Spinal cord (tissue), 9 donors: ENCODE measurements at regions not wholly inside any gene's neighbourhood (a gene's known extent, or its start where the extent isn't known, plus 50 kb on each side); places are given as distances from the start of the nearest gene placed in this dataset.

ENCODE experiments used
- DNase-seq, 6 donors: peaks; one replicate each; pipeline versions ENCODE4 v3.0.0 to v3.0.0-alpha.2; 2013 to 2015; ENCODE audit warnings: low spot score in 6 of 6, low read depth in 4 of 6
- H3K27ac ChIP-seq: one replicate; pipeline ENCODE4 v1.5.1; 2013; ENCODE audit warnings: low read depth, low read length, control low read depth
- H3K27me3 ChIP-seq: one replicate; pipeline ENCODE4 v1.6.1; 2013; ENCODE audit warnings: low read length; ENCODE audit not compliant: control insufficient read depth, insufficient read depth
- H3K36me3 ChIP-seq: one replicate; pipeline ENCODE4 v1.6.1; 2013; ENCODE audit warnings: low read length; ENCODE audit not compliant: control insufficient read depth, insufficient read depth
- H3K4me1 ChIP-seq: one replicate; pipeline ENCODE4 v1.6.1; 2013; ENCODE audit warnings: low read length; ENCODE audit not compliant: control insufficient read depth, insufficient read depth
- H3K4me3 ChIP-seq: one replicate; pipeline ENCODE4 v1.5.1; 2013; ENCODE audit warnings: low read depth, low read length, control low read depth
- H3K9me3 ChIP-seq: one replicate; pipeline ENCODE4 v1.6.1; 2013; ENCODE audit warnings: low read length; ENCODE audit not compliant: control insufficient read depth, insufficient read depth
- WGBS: methylation state at CpG from one replicate; pipeline ENCODE4 v1.1.5; 2013; ENCODE audit warnings: missing lambda C conversion rate; ENCODE audit not compliant: insufficient coverage; 5-methylcytosine and 5-hydroxymethylcytosine counted together
- donor health status: healthy.

GRCh38 chr6:21899708-21900107 lies 306.2 kb downstream of the SOX4 start:
- no peak overlapping the region for H3K27ac ChIP-seq
- H3K4me3 ChIP-seq: no peak overlapping the region
- DNase-seq: no peak
- H3K27me3 ChIP-seq: no peaks in the 10 kb centered on the region
- no peaks in the 10 kb centered on the region for H3K36me3 ChIP-seq
- WGBS: 83% methylated on average over 3 of the region's 6 CpGs
- H3K4me1 ChIP-seq: no peaks in the 10 kb centered on the region
- no peaks in the 10 kb centered on the region for H3K9me3 ChIP-seq

DNA sequence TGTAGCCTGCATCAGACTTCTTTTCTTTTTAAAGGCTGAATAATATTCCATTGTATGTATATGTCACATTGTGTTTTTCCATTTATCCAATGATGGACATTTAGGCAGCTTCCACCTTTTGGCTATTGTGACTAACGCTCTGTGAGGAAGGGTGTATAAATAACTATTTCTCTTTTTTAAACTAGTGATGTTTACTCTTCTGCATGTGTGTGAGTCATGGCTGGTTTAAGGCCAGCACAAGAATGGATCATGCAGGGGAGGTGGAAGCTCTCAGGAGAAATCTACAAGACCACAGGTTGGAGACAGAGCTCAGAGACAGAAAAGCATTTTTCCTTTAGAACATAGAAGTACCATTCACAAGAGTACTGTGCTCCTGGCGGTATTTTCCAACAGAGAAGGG lies 307.2 kb downstream of the SOX4 start:
- no CpG with 5 or more reads among the region's 2 CpGs for WGBS
- no peak for DNase-seq
- H3K9me3 ChIP-seq: no peaks in the 10 kb centered on the region
- no peaks in the 10 kb centered on the region for H3K4me1 ChIP-seq
- H3K36me3 ChIP-seq: no peaks in the 10 kb centered on the region
- H3K4me3 ChIP-seq: no peak overlapping the region
- H3K27ac ChIP-seq: no peak overlapping the region
- no peaks in the 10 kb centered on the region for H3K27me3 ChIP-seq

- Histone ChIP-seq H3K27me3 (no peaks in the 10 kb centered on the region), H3K36me3 (no peaks in the 10 kb centered on the region), H3K9me3 (no peaks in the 10 kb centered on the region), H3K4me3 (no peak overlapping the region), H3K4me1 (no peaks in the 10 kb centered on the region), H3K27ac (no peak overlapping the region)
- 56% methylated on average over 5 of the region's 7 CpGs for WGBS
- no peak for DNase-seq
Measured at GRCh38 chr6:21902628-21903169, 309.1 kb downstream of the SOX4 start.

DNA sequence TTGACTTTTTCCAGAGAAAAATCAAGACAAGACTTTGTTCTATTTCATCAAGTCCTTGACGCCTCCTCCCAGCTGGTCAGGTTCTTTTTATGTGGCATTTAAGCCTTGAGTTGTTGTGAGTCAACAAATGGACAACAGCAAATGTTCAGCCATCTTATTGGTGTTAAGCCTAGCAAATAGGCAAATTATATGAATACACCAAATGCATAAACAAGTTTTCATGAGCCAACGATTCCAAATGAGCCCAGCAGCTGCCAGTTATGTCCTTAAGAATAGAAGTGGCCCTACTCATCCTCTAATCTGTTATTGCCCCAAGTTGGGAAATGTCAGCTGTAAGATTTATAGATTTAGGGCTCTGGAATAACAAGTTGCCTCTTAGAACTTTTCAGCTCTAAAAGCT lies 312.0 kb downstream of the SOX4 start:
- H3K9me3 ChIP-seq: no peaks in the 10 kb centered on the region
- no peak for DNase-seq
- no peaks in the 10 kb centered on the region for H3K27me3 ChIP-seq
- no peaks in the 10 kb centered on the region for H3K4me1 ChIP-seq
- no peak overlapping the region for H3K4me3 ChIP-seq
- WGBS: no CpG with 5 or more reads among the region's 2 CpGs
- no peak overlapping the region for H3K27ac ChIP-seq
- no peaks in the 10 kb centered on the region for H3K36me3 ChIP-seq

DNA sequence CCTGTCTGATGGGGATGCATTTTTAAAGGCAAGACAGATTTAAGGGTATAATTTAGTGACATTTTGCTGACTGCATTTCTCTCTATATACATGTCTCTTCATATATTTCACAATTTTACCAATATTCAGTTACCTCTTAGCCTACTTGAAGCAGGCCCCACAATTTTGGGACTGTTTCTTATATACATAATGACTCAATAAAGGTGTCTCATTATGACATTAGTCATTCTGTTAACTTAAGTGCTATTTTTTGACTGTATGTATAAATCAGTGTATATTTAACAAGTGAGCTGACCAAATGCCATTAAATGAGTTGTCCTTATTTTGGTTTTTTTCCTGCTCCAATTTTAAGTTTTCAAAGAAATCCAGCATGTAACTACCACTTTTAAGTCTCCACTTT lies 313.3 kb downstream of the SOX4 start:
- no peaks in the 10 kb centered on the region for H3K4me1 ChIP-seq
- H3K27me3 ChIP-seq: no peaks in the 10 kb centered on the region
- H3K27ac ChIP-seq: no peak overlapping the region
- no peaks in the 10 kb centered on the region for H3K36me3 ChIP-seq
- H3K4me3 ChIP-seq: no peak overlapping the region
- DNase-seq: no peak
- no peaks in the 10 kb centered on the region for H3K9me3 ChIP-seq

DNA sequence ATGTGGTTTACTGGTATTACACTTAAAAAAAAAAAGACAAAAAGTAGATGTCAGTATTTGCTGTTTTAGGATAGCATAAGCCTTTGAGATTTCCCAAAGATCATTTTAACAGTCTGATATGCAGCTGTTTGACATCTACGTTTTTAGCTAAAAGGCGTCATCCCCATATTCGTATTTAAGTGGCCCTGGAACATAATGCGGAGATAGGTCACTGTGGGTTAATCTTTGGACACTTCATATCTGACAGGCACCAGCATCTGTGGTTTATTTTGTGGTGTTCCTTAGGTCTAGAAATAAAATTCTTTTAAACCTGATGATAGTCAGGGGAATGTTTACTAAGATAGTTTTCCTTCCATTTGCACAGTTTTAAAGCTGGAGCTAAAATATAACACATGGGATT lies 313.7 kb downstream of the SOX4 start:
- Histone ChIP-seq H3K9me3 (no peaks in the 10 kb centered on the region), H3K27me3 (no peaks in the 10 kb centered on the region), H3K4me3 (no peak overlapping the region), H3K36me3 (no peaks in the 10 kb centered on the region), H3K27ac (no peak overlapping the region), H3K4me1 (no peaks in the 10 kb centered on the region)
- 80% methylated on average over 1 of the region's 4 CpGs for WGBS
- DNase-seq: no peak

DNA sequence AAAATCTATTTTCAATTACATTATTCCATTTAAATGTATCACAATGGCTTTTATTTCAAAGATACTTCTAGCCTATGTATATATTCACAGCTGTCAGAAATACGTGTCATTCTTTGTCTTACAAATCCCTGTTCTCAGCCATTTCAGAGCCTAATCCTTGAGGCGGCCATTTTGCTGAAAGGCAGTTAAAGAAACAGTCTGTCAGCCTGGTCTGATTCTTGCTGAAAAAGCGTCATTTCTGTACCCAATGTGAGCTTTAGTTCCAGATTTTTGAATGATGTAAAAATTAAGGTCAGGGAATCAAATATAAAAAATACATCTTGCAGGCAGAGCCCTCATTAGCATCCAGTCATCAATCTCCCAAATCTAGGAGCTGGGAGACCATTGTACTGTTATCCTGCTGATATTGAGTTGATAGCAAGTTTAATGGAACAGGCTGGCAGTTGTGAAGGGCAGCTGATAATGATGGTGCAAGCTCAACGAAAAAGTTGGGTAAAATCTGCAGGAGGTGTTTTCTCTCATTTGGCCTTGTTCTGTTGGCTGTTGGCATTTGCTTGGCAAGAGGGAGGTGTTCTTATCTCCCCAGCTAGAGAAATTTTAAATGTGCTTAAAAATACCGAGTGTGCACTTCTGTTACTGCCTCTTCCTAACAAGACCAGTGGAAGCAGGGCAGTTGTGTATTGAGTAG lies 314.8 kb downstream of the SOX4 start:
- H3K9me3 ChIP-seq: no peaks in the 10 kb centered on the region
- no peaks in the 10 kb centered on the region for H3K4me1 ChIP-seq
- H3K27me3 ChIP-seq: no peaks in the 10 kb centered on the region
- no peak overlapping the region for H3K27ac ChIP-seq
- WGBS: 68% methylated on average over 2 of the region's 5 CpGs
- no peak overlapping the region for H3K4me3 ChIP-seq
- peak in 2 of 6 donors; percentile 57 to 91 for DNase-seq
- H3K36me3 ChIP-seq: no peaks in the 10 kb centered on the region

DNA sequence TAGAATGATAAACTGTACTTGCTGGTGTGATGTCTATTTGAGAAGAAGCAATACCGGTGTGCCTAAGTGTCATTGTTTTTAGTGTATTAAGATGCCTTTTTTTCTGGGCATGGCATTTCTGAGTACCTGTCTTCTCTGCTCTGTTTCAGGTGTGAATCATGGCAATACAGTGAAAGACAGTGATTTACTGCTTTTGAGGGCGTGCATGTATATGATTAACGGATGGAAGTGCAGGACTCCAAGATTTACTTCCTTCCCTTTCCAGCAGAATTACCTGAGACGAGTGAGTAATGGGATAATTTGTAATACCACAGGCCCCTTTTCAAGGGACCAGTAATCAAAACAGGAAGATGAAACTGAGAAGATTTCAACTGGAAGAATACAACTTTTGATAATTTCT lies 315.8 kb downstream of the SOX4 start:
- Histone ChIP-seq H3K27ac (no peak overlapping the region), H3K4me3 (no peak overlapping the region), H3K4me1 (no peaks in the 10 kb centered on the region), H3K9me3 (no peaks in the 10 kb centered on the region), H3K27me3 (no peaks in the 10 kb centered on the region), H3K36me3 (no peaks in the 10 kb centered on the region)
- DNase-seq: no peak
- WGBS: 89% methylated on average over 2 of the region's 4 CpGs

DNA sequence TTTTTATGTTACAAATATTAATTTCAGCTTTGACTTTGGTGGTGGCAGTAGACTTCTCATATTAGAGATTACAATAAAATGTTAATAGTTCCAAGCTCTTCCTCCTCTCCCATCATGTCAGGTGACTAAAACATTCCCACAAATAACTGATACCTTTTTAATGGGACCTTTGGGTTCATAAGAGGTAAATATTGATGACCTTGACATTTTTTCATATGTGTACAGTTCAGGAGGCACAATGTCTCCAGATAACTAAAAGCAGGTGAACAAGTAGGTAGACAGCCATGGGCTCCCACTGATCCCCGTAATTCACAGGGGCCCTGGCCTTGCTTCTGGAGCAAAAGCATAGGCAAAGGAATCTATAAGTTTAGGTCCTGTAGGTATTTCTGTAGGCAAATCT lies 317.7 kb downstream of the SOX4 start:
- H3K36me3 ChIP-seq: no peaks in the 10 kb centered on the region
- H3K9me3 ChIP-seq: no peaks in the 10 kb centered on the region
- no peak overlapping the region for H3K27ac ChIP-seq
- DNase-seq: no peak
- H3K4me3 ChIP-seq: no peak overlapping the region
- H3K27me3 ChIP-seq: no peaks in the 10 kb centered on the region
- 100% methylated on average over 1 of the region's 1 CpG for WGBS
- H3K4me1 ChIP-seq: no peaks in the 10 kb centered on the region

- Histone ChIP-seq H3K4me1 (no peaks in the 10 kb centered on the region), H3K4me3 (no peak overlapping the region), H3K27ac (no peak overlapping the region), H3K36me3 (no peaks in the 10 kb centered on the region), H3K9me3 (no peaks in the 10 kb centered on the region), H3K27me3 (no peaks in the 10 kb centered on the region)
- WGBS: 63% methylated on average over 3 of the region's 5 CpGs
- DNase-seq: peak in 1 of 6 donors; percentile 91
Measured at GRCh38 chr6:21912151-21912832, 318.7 kb downstream of the SOX4 start.
